ENCODE measurements at regions not wholly inside any gene's neighbourhood (a gene's known extent, or its start where the extent isn't known, plus 50 kb on each side); places are given as distances from the start of the nearest gene placed in this dataset.

GRCh38 chr1:219772265-219773036, 155.9 kb downstream of the SLC30A10 start:
- Mint-ChIP-seq H3K36me3 (no peaks in the 10 kb centered on the region), H3K4me3 (no peak overlapping the region), H3K27ac (no peak overlapping the region), H3K9me3 (peaks cover 0 to 9% (median 3%) of the 10 kb centered on the region in 7 donors), H3K27me3 (ENCODE audit: low read depth in 3 of 3) (no peaks in the 10 kb centered on the region), H3K4me1 (no peaks in the 10 kb centered on the region)
- H3K27me3 ChIP-seq (ENCODE audit: control insufficient read depth in 2 of 2, insufficient read depth in 2 of 2, low read length in 2 of 2): no peaks in the 10 kb centered on the region
- no peak for TF ChIP-seq CTCF (IDR thresholded peaks at IDR 0.05)
- H3K36me3 ChIP-seq (replicated peaks in 1 of 2; ENCODE audit: control insufficient read depth in 1 of 2, insufficient read depth in 2 of 2, low read length in 2 of 2): no peaks in the 10 kb centered on the region
- H3K9me3 ChIP-seq (replicated peaks in 1 of 2; ENCODE audit: control insufficient read depth in 1 of 2, insufficient read depth in 1 of 2, low read length in 2 of 2): no peaks in the 10 kb centered on the region
- H3K4me3 ChIP-seq (replicated peaks in 1 of 3; ENCODE audit: low read depth in 2 of 3, low read length in 3 of 3): no peak overlapping the region
- no peak overlapping the region for H2AFZ ChIP-seq (ENCODE audit: insufficient read depth, low read depth, low read length, poor library complexity, severe bottlenecking)
- WGBS (ENCODE audit: insufficient coverage): 100% methylated on average over 1 of the region's 4 CpGs
- H4K20me1 ChIP-seq (ENCODE audit: insufficient read depth, low read length): no peaks in the 10 kb centered on the region
- intact Hi-C loops (cut with micrococcal nuclease): no loop called here
- no peak for DNase-seq
- no peak overlapping the region for H3K27ac ChIP-seq (ENCODE audit: low read depth in 1 of 2, low read length in 2 of 2)
- no peaks in the 10 kb centered on the region for H3K4me1 ChIP-seq (ENCODE audit: control insufficient read depth in 1 of 2, insufficient read depth in 2 of 2, low read length in 2 of 2)
- no peak overlapping the region for H3K4me2 ChIP-seq (replicated peaks; ENCODE audit: extremely low read depth, low read length, poor library complexity, severe bottlenecking)
- H3K79me2 ChIP-seq (ENCODE audit: insufficient read depth, low read length): no peaks in the 10 kb centered on the region
- H3K9ac ChIP-seq (ENCODE audit: insufficient read depth, low read length, poor library complexity, severe bottlenecking): no peak overlapping the region

- no peak for TF ChIP-seq CTCF (IDR thresholded peaks at IDR 0.05)
- Mint-ChIP-seq H3K4me1 (no peaks in the 10 kb centered on the region), H3K36me3 (no peaks in the 10 kb centered on the region), H3K27ac (no peak overlapping the region), H3K9me3 (peaks cover 0 to 9% (median 3%) of the 10 kb centered on the region in 7 donors), H3K27me3 (ENCODE audit: low read depth in 3 of 3) (no peaks in the 10 kb centered on the region), H3K4me3 (no peak overlapping the region)
- H3K9ac ChIP-seq (ENCODE audit: insufficient read depth, low read length, poor library complexity, severe bottlenecking): no peak overlapping the region
- no peak overlapping the region for H3K4me2 ChIP-seq (replicated peaks; ENCODE audit: extremely low read depth, low read length, poor library complexity, severe bottlenecking)
- no peaks in the 10 kb centered on the region for H3K27me3 ChIP-seq (ENCODE audit: control insufficient read depth in 2 of 2, insufficient read depth in 2 of 2, low read length in 2 of 2)
- H2AFZ ChIP-seq (ENCODE audit: insufficient read depth, low read depth, low read length, poor library complexity, severe bottlenecking): no peak overlapping the region
- no peaks in the 10 kb centered on the region for H4K20me1 ChIP-seq (ENCODE audit: insufficient read depth, low read length)
- H3K4me1 ChIP-seq (ENCODE audit: control insufficient read depth in 1 of 2, insufficient read depth in 2 of 2, low read length in 2 of 2): no peaks in the 10 kb centered on the region
- H3K79me2 ChIP-seq (ENCODE audit: insufficient read depth, low read length): no peaks in the 10 kb centered on the region
- intact Hi-C loops (cut with micrococcal nuclease): no loop called here
- H3K36me3 ChIP-seq (replicated peaks in 1 of 2; ENCODE audit: control insufficient read depth in 1 of 2, insufficient read depth in 2 of 2, low read length in 2 of 2): no peaks in the 10 kb centered on the region
- no peaks in the 10 kb centered on the region for H3K9me3 ChIP-seq (replicated peaks in 1 of 2; ENCODE audit: control insufficient read depth in 1 of 2, insufficient read depth in 1 of 2, low read length in 2 of 2)
- WGBS (ENCODE audit: insufficient coverage): 100% methylated on average over 1 of the region's 3 CpGs
- DNase-seq: no peak
- H3K4me3 ChIP-seq (replicated peaks in 1 of 3; ENCODE audit: low read depth in 2 of 3, low read length in 3 of 3): no peak overlapping the region
- H3K27ac ChIP-seq (ENCODE audit: low read depth in 1 of 2, low read length in 2 of 2): no peak overlapping the region
Measured at GRCh38 chr1:219771080-219771479, 157.3 kb downstream of the SLC30A10 start.
